ENCODE measurements at regions not wholly inside any gene's neighbourhood (a gene's known extent, or its start where the extent isn't known, plus 50 kb on each side); places are given as distances from the start of the nearest gene placed in this dataset.
"Not testable (repeated sequence)": the region's sequence is repeated elsewhere in the genome, so short reads cannot be mapped to it uniquely, and the experiment has no call there.

DNA sequence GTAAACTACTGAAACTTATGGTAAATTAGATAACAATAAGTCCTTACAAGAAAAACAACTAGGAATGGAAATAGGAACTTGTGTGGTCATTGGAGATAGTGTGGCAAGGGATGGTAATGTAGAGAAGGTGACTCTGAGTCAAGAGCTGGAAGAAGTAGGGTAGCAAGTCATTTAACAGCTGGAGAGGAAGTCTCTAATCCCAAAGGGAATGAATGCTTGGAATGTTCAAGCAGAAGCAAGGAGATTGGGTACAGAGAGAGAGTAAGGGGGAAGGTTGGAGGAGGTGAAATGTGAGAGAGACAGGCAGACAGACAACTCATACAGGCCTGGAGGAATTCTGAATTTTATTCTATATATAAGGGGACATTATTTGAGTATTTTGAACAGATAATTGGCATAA is 260.6 kb upstream of the MAD2L1 start:
- DNase-seq (ENCODE audit: low spot score) = no peak
- in situ Hi-C loops (cut with HindIII; ENCODE audit: low sequenced_read_pairs) = no loop called here

DNA sequence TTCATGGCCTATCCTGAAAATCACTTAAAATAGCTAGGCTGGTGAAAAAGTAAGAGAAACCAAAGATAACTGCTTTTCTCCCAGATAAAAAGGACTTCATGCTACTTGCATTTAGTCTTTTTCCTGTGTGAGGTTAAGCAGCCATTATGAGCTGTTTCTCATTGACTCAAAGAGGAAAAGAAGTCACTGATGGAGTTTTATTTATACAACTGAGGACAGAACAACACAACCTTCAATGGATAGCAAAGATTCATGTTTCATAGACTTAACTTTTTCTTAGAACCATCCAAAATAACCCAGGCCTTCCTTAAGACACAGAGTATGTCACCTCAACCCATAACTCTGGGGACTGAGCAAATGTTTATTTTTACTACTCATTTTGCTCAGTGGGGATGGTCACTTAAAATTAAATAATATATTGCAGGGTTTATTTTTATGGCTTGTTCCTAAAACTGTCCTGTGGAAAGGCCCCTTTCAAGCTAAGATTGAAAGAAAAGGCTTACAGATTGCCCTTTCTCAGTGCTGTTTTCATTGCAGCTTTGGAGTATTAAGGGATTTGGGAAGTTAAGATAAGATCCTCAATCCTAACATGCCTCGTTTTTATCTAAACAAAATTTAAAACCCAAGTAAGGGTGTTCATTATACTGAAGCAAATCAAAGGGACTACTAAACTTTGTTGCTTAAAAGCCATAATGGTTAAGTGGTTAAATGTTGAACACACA is 252.6 kb upstream of the MAD2L1 start:
- in situ Hi-C loops (cut with HindIII; ENCODE audit: low sequenced_read_pairs) = no loop called here
- DNase-seq (ENCODE audit: low spot score) = no peak

DNA sequence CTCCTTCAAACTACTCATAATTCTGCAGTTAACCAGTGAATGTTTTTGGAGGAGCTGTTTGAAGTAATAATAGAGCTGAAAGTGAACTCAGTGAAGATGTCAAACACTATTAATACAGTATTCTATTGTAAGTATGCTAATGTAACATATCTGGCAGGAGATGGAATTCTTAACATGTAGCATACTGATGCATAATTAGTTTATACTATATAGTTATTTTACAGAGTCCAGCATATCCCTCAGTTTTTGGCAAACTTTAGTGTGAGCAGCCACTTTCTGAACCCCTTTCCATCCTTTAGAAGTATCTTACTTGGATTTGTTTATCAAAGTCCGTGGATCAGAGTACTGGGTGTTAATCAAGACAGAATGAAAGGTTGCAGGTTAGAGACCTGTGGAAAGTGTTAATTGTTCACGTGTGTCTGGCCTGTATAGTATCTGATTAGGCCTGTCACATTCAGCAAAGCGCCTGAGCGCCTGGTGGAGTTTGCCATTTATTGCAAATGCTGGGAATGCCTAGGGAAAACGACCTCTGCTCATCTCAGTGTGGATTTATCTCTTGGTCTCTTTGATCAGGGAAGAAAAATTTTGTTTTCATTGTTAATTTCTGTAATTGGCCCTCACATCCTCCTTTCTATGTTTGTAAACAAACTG is 251.7 kb upstream of the MAD2L1 start:
- DNase-seq (ENCODE audit: low spot score) = no peak
- in situ Hi-C loops (cut with HindIII; ENCODE audit: low sequenced_read_pairs) = no loop called here

DNA sequence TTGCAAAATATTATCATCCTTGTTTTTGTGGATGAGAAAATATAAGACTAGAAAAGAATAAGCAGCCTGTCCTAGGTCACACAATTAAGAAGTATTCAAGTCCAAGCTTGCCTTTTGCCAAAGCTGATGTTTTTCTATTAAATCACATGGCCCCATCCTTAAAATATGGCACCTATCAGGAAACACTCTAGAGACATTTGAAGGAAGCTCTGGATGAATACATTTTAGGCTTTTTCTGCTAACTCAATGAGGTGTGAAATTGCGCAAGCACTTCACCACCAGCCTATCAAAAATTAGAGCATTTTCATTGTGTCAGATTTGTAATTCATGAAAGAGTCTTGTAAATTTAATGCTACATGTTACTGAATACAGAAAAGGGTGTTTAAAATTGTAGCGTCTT is 251.1 kb upstream of the MAD2L1 start:
- in situ Hi-C loops (cut with HindIII; ENCODE audit: low sequenced_read_pairs) = no loop called here
- no peak for DNase-seq (ENCODE audit: low spot score)

DNA sequence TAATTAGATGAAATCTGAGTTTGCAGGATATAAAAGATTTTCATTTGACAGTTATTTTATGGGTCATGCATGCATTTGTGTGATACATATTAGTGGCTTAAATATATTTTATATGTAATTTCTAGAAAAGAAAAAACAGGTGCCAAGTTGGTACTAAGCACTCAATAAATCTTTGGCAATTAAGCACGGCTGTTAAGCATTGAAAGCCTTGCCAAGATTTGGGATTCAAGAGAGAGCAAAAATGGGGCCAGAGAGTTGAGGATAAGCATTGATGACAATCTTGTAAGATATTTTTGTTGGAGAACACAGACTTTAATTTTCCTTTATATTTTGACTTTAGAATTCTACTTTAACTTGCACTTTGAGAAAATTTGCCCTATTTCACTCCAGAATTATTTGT is 249.8 kb upstream of the MAD2L1 start:
- in situ Hi-C loops (cut with HindIII; ENCODE audit: low sequenced_read_pairs) = no loop called here
- DNase-seq (ENCODE audit: low spot score) = no peak

DNA sequence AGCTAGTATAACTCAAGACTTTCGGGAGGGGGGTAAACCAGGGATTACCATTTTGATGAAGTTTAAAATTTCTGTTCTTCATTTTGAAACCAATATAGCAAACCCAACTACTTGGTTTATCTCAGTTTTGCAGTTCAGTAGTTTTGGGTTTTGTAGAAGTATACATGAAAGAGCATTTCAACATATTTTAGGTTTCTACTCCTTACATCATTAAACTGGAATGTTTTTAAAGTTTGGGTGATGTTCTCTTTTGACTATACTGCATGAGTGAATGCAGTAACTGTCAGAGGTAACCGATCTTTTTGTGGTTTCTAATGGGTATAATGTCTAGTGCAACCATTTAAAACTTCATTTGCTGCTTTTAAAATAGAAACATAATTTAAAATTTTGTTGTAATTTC is 248.3 kb upstream of the MAD2L1 start:
- in situ Hi-C loops (cut with HindIII; ENCODE audit: low sequenced_read_pairs) = no loop called here
- no peak for DNase-seq (ENCODE audit: low spot score)

GRCh38 chr4:120304801-120305200 is 238.2 kb upstream of the MAD2L1 start:
- in situ Hi-C loops (cut with HindIII; ENCODE audit: low sequenced_read_pairs) = no loop called here
- no peak for DNase-seq (ENCODE audit: low spot score)

GRCh38 chr4:120299631-120300030 is 233.0 kb upstream of the MAD2L1 start:
- DNase-seq (ENCODE audit: low spot score) = no peak
- in situ Hi-C loops (cut with HindIII; ENCODE audit: low sequenced_read_pairs) = no loop called here

- no peak for DNase-seq (ENCODE audit: low spot score)
- in situ Hi-C loops (cut with HindIII; ENCODE audit: low sequenced_read_pairs) = no loop called here
Observed at GRCh38 chr4:120293341-120293740, 226.7 kb upstream of the MAD2L1 start.

DNA sequence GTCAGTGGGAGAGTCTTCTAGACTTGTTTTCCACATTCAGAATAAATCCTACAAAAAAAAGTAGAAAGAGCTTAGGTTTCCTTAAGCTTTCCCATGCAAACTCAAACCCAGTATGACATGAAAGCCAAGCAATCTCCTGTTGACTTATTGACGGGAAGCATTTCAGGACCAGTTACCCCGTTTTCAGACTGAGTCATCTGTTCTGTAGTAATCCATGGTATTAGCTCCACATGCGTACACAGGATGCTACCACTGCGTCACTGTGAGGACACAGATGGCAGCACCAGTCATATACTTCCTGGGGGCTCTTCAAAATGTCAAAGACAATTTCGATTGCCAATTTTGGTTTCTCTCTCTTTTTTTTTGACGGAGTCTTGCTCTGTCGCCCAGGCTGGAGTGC is 224.9 kb upstream of the MAD2L1 start:
- no peak for DNase-seq (ENCODE audit: low spot score)
- in situ Hi-C loops (cut with HindIII; ENCODE audit: low sequenced_read_pairs) = no loop called here

- in situ Hi-C loops (cut with HindIII; ENCODE audit: low sequenced_read_pairs) = no loop called here
- DNase-seq (ENCODE audit: low spot score) = no peak
Observed at GRCh38 chr4:120290553-120290952, 223.9 kb upstream of the MAD2L1 start.

DNA sequence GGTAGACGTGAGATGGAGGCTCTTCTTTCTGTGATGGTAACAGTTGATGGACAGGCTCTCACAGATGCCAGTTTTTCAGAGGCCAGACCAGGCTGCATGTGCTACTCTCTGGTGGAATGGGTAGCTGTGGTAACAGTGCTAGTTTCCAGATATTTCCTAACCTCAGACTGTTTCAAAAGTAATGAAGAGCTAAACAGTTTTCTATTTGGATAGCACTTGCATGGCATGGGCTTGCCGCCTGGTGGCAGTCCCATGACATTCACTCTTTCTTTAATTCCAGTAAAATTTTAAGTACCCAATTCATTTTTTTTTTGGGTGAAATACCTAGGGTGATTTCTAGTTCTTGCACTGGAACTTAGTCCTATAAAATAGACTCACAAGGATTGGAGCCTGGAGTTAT is 220.2 kb upstream of the MAD2L1 start:
- no peak for DNase-seq (ENCODE audit: low spot score)
- in situ Hi-C loops (cut with HindIII; ENCODE audit: low sequenced_read_pairs) = no loop called here

DNA sequence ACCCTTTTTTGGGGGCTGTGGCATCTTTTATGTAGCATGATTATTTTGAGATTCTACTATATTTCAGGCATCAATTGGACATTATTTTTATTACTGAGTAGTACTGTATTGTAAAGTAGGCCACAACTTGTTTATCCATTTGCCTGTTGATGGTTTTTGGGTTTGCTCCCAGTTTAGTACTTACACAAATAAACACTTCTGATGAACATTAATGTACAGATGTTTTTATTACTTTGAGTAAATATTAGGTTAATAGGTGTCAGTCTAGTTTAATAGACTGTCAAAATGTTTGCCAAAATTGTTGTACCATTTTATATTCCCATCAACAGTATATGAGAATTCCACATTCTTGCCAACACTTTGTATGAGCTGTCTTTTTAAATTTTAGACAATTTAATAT is 214.9 kb upstream of the MAD2L1 start:
- no peak for DNase-seq (ENCODE audit: low spot score)
- in situ Hi-C loops (cut with HindIII; ENCODE audit: low sequenced_read_pairs) = no loop called here

DNA sequence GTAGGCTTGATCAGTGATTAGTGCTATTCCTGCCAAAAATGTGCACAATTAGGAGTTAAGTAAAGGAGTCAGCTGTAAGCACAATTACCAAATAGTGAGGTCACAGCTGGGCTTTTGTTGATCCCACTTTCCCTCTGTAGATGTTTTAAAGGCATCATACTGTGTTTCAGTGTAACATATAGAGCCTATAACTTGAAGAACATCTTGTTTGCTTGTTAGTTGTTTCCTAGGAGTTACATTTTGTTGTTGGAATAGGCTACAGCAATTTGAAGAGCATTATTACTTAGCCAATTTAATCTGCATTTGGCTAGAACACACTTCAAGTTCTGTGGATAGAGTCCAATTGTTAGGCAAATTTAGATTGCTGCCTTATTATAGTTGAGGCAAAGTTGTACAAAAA is 210.7 kb upstream of the MAD2L1 start:
- DNase-seq (ENCODE audit: low spot score) = no peak
- in situ Hi-C loops (cut with HindIII; ENCODE audit: low sequenced_read_pairs) = no loop called here

GRCh38 chr4:120266602-120267001 is 200.0 kb upstream of the MAD2L1 start:
- no peak for DNase-seq (ENCODE audit: low spot score)
- in situ Hi-C loops (cut with HindIII; ENCODE audit: low sequenced_read_pairs) = no loop called here

- in situ Hi-C loops (cut with HindIII; ENCODE audit: low sequenced_read_pairs) = no loop called here
- DNase-seq (ENCODE audit: low spot score) = no peak
Observed at GRCh38 chr4:120263618-120264017, 197.0 kb upstream of the MAD2L1 start.

- DNase-seq (ENCODE audit: low spot score) = no peak
- in situ Hi-C loops (cut with HindIII; ENCODE audit: low sequenced_read_pairs) = no loop called here
Observed at GRCh38 chr4:120261117-120261516, 194.5 kb upstream of the MAD2L1 start.

DNA sequence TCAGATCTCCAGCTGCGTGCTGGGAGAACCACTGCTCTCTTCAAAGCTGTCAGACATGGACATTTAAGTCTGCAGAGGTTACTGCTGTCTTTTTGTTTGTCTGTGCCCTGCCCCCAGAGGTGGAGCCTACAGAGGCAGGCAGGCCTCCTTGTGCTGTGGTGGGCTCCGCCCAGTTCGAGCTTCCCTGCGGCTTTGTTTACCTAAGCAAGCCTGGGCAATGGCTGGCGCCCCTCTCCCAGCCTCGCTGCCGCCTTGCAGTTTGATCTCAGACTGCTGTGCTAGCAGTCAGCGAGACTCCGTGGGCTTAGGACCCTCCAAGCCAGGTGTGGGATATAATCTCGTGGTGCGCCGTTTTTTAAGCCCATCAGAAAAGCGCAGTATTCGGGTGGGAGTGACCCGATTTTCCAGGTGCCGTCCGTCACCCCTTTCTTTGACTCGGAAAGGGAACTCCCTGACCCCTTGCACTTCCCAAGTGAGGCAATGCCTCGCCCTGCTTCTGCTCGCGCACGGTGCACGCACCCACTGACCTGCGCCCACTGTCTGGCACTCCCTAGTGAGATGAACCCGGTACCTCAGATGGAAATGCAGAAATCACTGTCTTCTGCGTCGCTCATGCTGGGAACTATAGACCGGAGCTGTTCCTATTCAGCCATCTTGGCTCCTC is 189.6 kb upstream of the MAD2L1 start:
- in situ Hi-C loops (cut with HindIII; ENCODE audit: low sequenced_read_pairs); DNase-seq (ENCODE audit: low spot score): not testable (repeated sequence)

GRCh38 chr4:120238277-120238973 is 171.8 kb upstream of the MAD2L1 start:
- in situ Hi-C loops (cut with HindIII; ENCODE audit: low sequenced_read_pairs) = no loop called here
- DNase-seq (ENCODE audit: low spot score) = no peak

DNA sequence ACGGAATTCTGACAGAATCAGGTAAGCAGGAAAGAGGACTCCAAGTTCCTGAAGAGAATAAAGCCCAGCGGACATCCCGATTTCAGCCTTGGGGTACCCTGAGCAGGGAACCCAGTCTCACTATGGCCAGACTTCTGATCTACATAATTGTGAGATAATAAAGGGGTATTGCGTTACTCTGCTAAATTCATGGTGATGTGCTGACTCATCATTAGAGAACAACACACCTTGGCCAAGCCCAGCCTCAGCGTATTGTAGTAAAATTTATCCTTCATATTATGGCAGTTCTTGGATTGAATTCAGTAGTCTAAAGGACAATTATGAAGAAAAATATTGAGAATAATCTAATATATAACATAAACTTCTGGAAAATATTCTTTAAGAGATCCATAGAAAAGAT is 170.2 kb upstream of the MAD2L1 start:
- in situ Hi-C loops (cut with HindIII; ENCODE audit: low sequenced_read_pairs) = no loop called here
- no peak for DNase-seq (ENCODE audit: low spot score)

Measured in G401 (cell line).